Effector CD4-positive, alpha-beta T cell (primary cell): ENCODE measurements at regions not wholly inside any gene's neighbourhood (a gene's known extent, or its start where the extent isn't known, plus 50 kb on each side); places are given as distances from the start of the nearest gene placed in this dataset.

Experiments used
- DNase-seq: peaks from one replicate; pipeline ENCODE4 v3.0.0-alpha.2; 2020

GRCh38 chr9:14424983-14425382 lies 111.0 kb upstream of the NFIB start:
- DNase-seq = no peak

- no peak for DNase-seq
Observed at GRCh38 chr9:14424289-14424688, 110.3 kb upstream of the NFIB start.

GRCh38 chr9:14423815-14424261 lies 109.9 kb upstream of the NFIB start:
- DNase-seq = no peak

- no peak for DNase-seq
Observed at GRCh38 chr9:14421291-14421690, 107.3 kb upstream of the NFIB start.

- DNase-seq = no peak
Observed at GRCh38 chr9:14418941-14419937, 105.3 kb upstream of the NFIB start.

GRCh38 chr9:14418301-14418940 lies 104.5 kb upstream of the NFIB start:
- no peak for DNase-seq

GRCh38 chr9:14417237-14417636 lies 103.3 kb upstream of the NFIB start:
- DNase-seq = no peak

GRCh38 chr9:14415947-14416346 lies 102.0 kb upstream of the NFIB start:
- no peak for DNase-seq

GRCh38 chr9:14413812-14414211 lies 99.9 kb upstream of the NFIB start:
- DNase-seq = no peak

- no peak for DNase-seq
Observed at GRCh38 chr9:14412775-14413174, 98.8 kb upstream of the NFIB start.

GRCh38 chr9:14406463-14406862 lies 92.5 kb upstream of the NFIB start:
- no peak for DNase-seq

GRCh38 chr9:14405176-14405706 lies 91.3 kb upstream of the NFIB start:
- no peak for DNase-seq

GRCh38 chr9:14403081-14403480 lies 89.1 kb upstream of the NFIB start:
- no peak for DNase-seq

GRCh38 chr9:14402583-14402982 lies 88.6 kb upstream of the NFIB start:
- DNase-seq = no peak

- DNase-seq = no peak
Observed at GRCh38 chr9:14401911-14402310, 88.0 kb upstream of the NFIB start.

GRCh38 chr9:14400658-14400995 lies 86.7 kb upstream of the NFIB start:
- DNase-seq = no peak

GRCh38 chr9:14399756-14400657 lies 86.1 kb upstream of the NFIB start:
- no peak for DNase-seq

GRCh38 chr9:14398473-14398872 lies 84.5 kb upstream of the NFIB start:
- DNase-seq = no peak

- DNase-seq = no peak
Observed at GRCh38 chr9:14396171-14396570, 82.2 kb upstream of the NFIB start.

- DNase-seq = no peak
Observed at GRCh38 chr9:14395317-14396082, 81.6 kb upstream of the NFIB start.

- DNase-seq = no peak
Observed at GRCh38 chr9:14393418-14393817, 79.5 kb upstream of the NFIB start.

GRCh38 chr9:14391620-14392019 lies 77.7 kb upstream of the NFIB start:
- DNase-seq = no peak
